Brain microvascular endothelial cell (primary cell): ENCODE measurements at regions not wholly inside any gene's neighbourhood (a gene's known extent, or its start where the extent isn't known, plus 50 kb on each side); places are given as distances from the start of the nearest gene placed in this dataset.

Experiments
- DNase-seq: peaks from one replicate; pipeline ENCODE4 v3.0.0-alpha.2; 2020
- H3K27ac ChIP-seq: fragments of 250-450 bp; sonication (Bioruptor Pico); 2 replicates; pipeline ENCODE4 v1.5.1; 2020; ENCODE audit warnings: mild to moderate bottlenecking, moderate library complexity
- H3K27me3 ChIP-seq: fragments of 250-450 bp; sonication (Bioruptor Pico); replicated peaks from 2 replicates; pipeline ENCODE4 v1.5.1; 2020; ENCODE audit warnings: mild to moderate bottlenecking
- H3K36me3 ChIP-seq: fragments of 250-450 bp; sonication (Bioruptor Pico); replicated peaks from 2 replicates; pipeline ENCODE4 v1.5.1; 2020; ENCODE audit warnings: mild to moderate bottlenecking
- H3K4me3 ChIP-seq: 2 replicates; pipeline ENCODE4 v1.5.1; 2011; ENCODE audit warnings: low read depth, mild to moderate bottlenecking, control low read depth, low read length, moderate library complexity
- in situ Hi-C: cut with HindIII; loops from 2 replicates; pipeline ENCODE4 v1.10.0; 2017; ENCODE audit warnings: low sequenced_read_pairs, low pct_ligation_motif_present
- TF ChIP-seq, protein P1 (sequence below): IDR thresholded peaks from 2 replicates; pipeline ENCODE4 v1.5.1; 2011; ENCODE audit warnings: low read depth, mild to moderate bottlenecking, moderate library complexity, low read length, control low read depth, inconsistent platforms; ENCODE audit errors: missing control alignments

DNA sequence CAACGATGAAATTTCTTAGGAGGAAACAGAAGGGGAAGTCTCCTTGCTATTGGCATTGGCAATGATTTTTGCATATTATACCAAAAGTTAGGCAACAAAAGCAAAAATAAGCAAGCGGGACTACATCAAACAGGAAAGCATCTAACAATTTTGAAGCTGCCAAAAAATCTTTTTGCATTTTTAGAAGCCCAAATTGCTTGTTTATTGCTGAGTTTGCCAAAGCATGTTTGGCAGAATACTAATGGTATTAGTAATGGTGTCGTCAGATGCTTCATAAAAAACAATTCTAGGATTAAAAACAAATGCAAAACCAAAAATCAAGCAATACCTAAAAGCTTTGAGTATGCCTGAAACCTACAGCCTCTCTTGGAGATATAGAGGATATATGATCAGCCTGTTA, 80.0 kb downstream of the GALR1 start:
- Histone ChIP-seq H3K27me3 (no peaks in the 10 kb centered on the region), H3K36me3 (no peaks in the 10 kb centered on the region), H3K4me3 (no peak overlapping the region), H3K27ac (no peak overlapping the region)
- TF ChIP-seq, protein P1, sequence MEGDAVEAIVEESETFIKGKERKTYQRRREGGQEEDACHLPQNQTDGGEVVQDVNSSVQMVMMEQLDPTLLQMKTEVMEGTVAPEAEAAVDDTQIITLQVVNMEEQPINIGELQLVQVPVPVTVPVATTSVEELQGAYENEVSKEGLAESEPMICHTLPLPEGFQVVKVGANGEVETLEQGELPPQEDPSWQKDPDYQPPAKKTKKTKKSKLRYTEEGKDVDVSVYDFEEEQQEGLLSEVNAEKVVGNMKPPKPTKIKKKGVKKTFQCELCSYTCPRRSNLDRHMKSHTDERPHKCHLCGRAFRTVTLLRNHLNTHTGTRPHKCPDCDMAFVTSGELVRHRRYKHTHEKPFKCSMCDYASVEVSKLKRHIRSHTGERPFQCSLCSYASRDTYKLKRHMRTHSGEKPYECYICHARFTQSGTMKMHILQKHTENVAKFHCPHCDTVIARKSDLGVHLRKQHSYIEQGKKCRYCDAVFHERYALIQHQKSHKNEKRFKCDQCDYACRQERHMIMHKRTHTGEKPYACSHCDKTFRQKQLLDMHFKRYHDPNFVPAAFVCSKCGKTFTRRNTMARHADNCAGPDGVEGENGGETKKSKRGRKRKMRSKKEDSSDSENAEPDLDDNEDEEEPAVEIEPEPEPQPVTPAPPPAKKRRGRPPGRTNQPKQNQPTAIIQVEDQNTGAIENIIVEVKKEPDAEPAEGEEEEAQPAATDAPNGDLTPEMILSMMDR: no peak
- DNase-seq: no peak
- in situ Hi-C loops: no loop called here

DNA sequence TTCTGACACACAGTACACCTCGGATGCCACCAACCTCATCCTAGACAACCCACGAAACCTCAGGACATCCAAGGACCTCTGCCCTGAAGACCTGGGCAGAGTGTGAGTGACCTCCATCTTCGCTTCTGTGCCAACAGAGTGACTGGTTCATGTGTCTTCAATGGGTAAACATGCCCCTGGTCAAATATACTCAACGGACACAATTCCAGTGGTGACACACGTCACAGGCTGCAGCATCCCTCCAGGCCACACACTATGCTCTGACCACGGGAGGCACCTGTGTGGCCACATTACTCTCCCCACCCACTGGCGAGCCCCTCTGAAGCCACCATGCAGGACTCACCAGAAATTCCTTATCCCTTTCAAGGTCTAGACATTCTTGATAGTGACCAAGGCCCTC, 85.2 kb downstream of the GALR1 start:
- in situ Hi-C loops: no loop called here
- Histone ChIP-seq H3K36me3 (no peaks in the 10 kb centered on the region), H3K27ac (no peak overlapping the region), H3K4me3 (no peak overlapping the region), H3K27me3 (no peaks in the 10 kb centered on the region)
- TF ChIP-seq, protein P1: no peak
- no peak for DNase-seq

DNA sequence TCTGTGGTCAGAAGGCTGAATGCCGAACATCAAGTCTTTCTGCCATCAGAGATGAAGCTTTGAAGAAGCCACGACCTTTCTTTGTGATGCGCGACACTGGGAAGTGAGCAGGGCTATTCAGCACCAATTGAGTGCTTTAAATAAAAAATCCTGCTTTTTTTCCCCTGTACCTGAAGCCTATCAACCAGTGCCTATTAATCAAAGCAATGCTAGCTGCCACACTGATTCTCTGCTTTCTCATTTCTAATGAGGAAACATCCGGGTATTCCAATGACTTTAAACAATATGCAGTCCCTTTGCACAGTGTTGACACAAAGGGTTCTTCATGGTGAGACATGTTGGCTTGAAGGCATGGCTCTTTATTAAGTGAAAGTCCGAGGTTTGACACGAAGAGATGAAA, 88.0 kb downstream of the GALR1 start:
- Histone ChIP-seq H3K4me3 (no peak overlapping the region), H3K36me3 (no peaks in the 10 kb centered on the region), H3K27me3 (no peaks in the 10 kb centered on the region), H3K27ac (no peak overlapping the region)
- no peak for DNase-seq
- TF ChIP-seq, protein P1: no peak
- in situ Hi-C loops: no loop called here

DNA sequence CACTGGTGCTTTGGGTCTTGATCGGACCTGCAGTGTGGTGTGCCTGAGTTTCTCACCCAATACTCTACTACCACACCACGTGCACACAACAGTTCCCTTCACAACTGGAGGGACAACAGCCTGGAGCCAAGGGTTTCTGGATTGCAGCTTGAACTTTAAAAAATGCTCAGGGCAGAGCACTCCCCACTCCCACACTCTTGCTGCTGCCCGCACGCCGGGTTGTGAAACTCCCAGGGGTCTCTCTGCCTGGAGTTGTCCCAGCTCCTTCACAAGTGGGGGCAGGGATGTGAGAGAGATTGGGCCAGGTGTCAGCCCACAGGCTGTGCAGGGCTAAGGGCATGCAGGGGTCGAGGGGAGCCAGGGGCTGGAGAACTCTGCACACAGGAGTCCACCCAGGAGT, 89.4 kb downstream of the GALR1 start:
- Histone ChIP-seq H3K4me3 (no peak overlapping the region), H3K27ac (no peak overlapping the region), H3K36me3 (no peaks in the 10 kb centered on the region), H3K27me3 (no peaks in the 10 kb centered on the region)
- no peak for DNase-seq
- in situ Hi-C loops: no loop called here
- TF ChIP-seq, protein P1: no peak

DNA sequence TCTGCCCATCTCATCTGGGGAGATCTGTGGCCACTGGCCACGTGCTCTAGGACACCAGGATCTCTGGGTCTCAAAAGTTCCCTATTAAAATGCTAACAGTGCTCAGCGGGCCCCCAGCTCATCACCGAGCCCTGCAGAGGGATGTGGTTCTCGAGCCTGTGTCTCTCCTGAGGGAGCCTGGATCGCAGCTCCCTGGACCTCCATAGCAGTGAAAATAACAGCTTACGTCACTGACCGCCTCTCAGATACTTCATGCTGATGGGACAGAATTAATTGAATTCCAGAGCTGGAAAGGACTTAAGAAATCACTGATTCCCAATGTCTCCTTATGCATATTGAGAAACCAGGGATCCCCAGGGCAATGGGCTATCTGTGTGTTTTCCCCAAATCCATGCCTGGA, 90.0 kb downstream of the GALR1 start:
- DNase-seq: no peak
- H3K36me3 ChIP-seq: no peaks in the 10 kb centered on the region
- H3K4me3 ChIP-seq: no peak overlapping the region
- TF ChIP-seq, protein P1: no peak
- in situ Hi-C loops: no loop called here
- H3K27me3 ChIP-seq: no peaks in the 10 kb centered on the region
- H3K27ac ChIP-seq: no peak overlapping the region

DNA sequence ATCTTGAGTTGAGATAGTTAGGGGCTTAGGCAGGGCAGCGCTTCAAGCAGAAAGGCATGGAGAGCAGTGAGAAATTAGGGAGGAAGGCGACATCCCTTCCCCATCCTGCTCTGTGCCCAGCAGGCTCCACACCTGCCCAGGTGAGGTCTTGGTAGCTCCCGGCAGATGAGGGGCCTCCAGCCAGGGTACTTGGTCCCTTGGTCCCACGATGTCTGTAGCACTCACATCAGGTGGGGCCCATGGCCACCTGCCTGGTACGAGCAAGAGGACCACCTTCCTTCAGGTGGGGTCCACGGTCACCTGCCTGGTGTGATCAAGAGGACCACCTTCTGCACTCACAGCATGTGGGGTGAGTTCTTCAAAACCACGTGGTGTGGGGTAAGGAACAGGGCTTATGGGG, 91.2 kb downstream of the GALR1 start:
- H3K27ac ChIP-seq: no peak overlapping the region
- in situ Hi-C loops: no loop called here
- no peak for DNase-seq
- H3K27me3 ChIP-seq: no peaks in the 10 kb centered on the region
- H3K4me3 ChIP-seq: no peak overlapping the region
- TF ChIP-seq, protein P1: no peak
- H3K36me3 ChIP-seq: no peaks in the 10 kb centered on the region
